GM12892 (cell line): ENCODE measurements at regions not wholly inside any gene's neighbourhood (a gene's known extent, or its start where the extent isn't known, plus 50 kb on each side); places are given as distances from the start of the nearest gene placed in this dataset.

Source experiments
- POLR2A ChIP-seq: IDR thresholded peaks from 2 replicates; pipeline ENCODE4 v1.6.1; 2011; ENCODE audit warnings: low read depth, low read length, control low read depth
- POLR2AphosphoS5 ChIP-seq: IDR thresholded peaks from 2 replicates; pipeline ENCODE4 v1.6.1; 2011; ENCODE audit warnings: low read depth, low read length, control low read depth
- TAF1 ChIP-seq: IDR thresholded peaks from 2 replicates; pipeline ENCODE4 v1.6.1; 2011; ENCODE audit warnings: low read depth, mild to moderate bottlenecking, control low read depth, low read length, borderline replicate concordance

DNA sequence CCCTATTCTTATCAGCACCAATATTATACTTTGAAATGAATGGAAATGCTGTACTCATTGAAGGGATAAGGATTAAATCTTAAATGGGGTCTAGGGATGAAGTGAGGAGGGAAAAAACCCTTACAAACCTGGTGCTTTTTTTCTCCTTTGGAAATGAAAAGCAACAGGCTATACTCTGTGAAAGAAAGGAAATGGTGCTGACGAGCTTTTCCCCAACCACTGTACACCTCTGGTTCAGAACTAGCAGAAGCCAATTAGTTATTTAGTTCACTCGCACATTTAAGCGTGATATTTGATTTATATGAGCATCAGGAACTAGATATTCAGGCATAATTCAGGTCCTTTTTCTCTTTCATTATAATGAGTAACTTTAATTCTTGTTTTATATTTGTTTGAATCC lies 74.5 kb upstream of the S1PR1 start:
- TF ChIP-seq POLR2A = no peak
- no peak for TF ChIP-seq POLR2AphosphoS5
- no peak for TF ChIP-seq TAF1
